ENCODE measurements at regions not wholly inside any gene's neighbourhood (a gene's known extent, or its start where the extent isn't known, plus 50 kb on each side); places are given as distances from the start of the nearest gene placed in this dataset.
A peak's percentile ranks its signal among the peaks of the same experiment; 100 is the strongest.

DNA sequence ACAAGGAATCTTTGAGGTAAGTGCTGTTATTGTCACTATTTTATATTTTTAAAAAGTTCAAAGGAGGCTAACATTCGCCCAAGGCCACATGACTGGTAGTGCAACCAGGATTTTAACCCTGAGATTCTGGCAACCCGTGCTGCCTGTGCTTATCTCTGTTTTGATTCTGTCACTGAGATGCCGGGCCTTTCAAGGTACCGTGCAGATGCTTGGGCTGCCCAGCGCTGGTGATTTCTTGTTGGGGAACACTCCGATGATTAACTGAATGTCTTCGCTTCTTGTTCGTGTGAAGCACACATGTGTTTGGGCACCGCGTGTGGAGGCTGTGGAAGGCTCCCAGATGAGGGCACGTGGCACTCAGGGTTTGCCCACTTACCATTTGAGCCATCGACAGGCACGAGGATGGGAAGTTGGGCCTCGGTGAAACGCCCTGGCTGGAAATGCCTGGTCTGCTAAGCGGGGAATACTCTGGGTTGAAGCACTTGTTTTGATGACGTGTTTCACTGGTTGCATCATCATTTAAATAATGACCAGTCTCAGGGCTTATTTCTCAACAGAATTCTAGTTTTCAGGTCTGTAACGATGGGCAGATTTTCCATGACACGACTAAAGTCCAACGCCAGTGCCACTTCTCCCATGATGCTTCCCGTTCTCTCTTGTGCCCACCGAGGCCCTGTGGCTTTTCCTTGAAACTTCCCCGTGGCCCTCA, 392.7 kb downstream of the FGF9 start:
- no peak for DNase-seq

DNA sequence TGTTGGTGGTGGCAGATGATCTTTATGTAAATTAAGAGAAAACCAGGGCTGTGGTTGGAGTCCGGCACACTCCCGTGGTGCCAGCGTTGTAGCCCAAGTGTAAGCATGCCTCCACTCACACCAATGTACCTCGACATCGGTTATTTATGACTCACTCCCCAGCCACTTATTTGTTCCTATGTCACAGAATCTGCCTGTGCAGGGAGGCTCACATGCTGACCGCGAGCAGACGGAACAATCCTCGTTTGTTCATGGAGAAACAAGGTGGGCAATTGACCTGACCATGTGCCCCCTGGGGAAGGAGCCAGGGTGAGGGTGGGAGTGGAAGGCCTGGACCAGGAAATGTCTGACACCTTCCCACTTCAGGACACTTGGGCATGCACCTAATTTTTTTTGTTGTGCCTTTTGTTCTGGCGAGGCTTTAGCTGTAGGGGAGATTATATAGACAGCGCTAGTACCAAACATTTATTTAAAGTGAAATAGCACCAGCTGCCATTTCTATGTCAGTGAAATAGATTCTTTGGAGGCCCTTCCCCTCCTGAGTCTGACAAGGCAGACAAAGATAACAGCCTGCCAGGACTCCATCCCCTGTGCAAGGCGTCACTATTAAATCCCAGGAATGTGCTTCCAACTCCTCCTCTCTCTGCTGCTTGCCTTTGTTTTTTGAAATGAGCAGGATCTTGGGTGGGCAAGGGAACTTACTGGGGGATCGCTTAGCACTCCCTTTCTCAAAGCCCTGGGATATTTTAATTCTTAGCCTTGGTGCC, 394.2 kb downstream of the FGF9 start:
- DNase-seq = peak; percentile 7

DNA sequence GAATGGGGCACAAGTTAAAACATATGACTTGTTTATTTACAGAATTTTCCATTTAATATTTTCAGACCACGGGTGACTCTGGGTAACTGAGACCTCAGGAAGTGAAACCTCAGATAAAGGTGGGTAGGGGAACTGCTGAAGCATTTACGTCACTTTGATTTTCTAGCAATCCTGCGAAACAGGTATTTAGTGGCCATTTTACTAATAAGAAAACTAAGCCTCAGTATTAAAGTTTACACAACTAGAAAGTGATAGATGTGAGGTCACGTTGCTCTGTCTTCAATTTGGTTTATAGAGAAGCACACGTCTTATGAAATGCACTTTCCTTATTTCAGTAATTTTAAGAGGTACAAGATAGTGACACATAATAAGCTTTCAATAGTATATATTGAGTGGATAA, 402.8 kb downstream of the FGF9 start:
- no peak for DNase-seq

DNA sequence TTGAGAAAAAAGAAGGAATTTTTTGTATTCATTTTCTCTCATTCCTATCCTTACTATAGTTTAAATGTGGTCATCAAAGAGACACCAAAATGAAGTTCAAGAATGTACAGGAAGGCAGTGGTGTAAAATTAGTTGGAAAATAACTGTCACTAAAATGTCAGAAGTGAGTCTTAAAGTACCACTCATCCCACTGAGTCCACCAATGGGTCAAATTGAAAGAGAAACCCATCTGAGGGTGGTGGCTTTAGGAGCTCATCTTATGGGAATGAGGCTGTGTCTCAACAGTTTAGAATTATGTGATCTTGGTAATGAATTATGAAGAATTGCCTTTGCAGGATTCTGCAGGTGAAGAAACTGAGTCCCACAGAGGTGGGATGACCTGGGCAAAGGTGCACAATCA, 403.5 kb downstream of the FGF9 start:
- DNase-seq = no peak

DNA sequence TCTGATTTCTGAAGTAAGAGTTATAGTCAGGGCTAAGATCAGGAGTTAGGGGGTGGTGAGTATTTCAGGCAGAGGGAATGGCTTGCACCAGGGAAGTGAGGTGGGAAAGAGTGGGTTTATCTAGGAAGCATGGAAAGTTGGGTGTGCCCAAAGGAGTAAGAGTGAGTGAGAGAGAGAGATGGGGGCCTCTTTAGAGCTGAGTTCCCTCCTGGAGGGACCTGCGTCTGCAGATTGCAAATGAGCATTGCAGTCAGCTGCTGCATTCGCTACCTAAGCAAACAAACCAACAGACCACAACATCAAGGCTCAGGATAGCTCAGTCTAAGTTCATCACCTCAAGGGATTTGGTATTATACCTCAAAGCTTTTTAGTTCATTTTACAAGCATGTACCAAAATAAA, 405.8 kb downstream of the FGF9 start:
- DNase-seq = no peak

DNA sequence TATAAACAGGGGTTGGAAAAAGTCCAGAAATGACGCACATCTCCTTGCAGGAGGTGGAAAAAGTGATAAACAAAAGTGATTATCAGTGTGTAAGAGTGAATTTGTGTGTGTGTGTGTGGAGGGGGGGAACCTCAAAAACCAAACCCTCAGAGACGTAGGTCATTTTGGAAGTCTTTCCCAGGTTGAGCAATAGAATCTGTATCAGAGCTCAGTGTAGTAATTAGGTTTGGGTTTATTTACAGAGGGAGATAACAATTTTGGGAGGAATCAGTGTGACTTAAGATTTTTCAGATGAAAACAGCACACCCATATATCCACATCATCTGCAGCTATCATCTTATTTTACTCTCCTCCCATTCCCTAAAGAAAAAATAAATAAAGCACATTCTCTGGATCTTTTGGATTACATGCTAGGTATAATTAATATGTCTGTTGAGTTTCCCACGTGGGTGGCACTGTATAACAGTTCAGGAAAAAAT, 406.4 kb downstream of the FGF9 start:
- DNase-seq = no peak

DNA sequence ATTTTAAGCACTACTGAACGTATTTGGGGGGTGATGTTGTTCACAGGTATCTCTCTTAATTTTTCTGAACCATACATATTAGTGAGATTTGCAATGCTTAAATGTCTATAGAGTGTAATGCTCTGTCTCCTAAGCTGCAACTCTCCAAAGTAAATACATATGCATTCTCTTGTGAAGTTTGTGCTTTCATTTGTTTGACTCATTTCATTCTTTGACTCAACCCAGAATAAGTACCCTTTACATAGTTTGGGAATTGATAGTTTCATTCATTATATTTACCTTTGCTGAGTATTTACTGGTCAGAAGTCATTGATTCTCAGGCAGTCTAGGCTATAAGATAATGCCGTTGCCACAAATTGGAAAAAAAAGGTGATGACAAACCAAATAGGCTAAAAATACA, 406.9 kb downstream of the FGF9 start:
- no peak for DNase-seq

DNA sequence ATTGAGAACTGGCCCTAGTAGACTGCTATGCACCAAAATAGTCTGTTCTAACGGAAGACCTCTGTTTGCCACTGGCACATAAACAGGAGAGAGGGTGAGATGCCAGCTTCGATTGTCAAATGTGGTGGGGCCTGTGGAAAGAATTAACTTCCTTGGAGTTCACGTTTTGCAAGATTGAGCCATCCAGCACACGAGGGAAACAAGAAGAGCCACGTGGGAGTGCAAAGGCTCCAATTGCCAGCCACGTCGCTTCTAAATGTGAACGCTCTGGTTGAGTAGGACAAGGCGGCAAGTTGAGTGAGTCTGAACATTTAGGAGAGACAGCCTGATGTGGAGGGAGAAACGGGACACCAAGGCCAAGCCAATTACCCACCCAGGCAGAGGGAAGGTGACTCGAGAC, 409.1 kb downstream of the FGF9 start:
- no peak for DNase-seq

DNA sequence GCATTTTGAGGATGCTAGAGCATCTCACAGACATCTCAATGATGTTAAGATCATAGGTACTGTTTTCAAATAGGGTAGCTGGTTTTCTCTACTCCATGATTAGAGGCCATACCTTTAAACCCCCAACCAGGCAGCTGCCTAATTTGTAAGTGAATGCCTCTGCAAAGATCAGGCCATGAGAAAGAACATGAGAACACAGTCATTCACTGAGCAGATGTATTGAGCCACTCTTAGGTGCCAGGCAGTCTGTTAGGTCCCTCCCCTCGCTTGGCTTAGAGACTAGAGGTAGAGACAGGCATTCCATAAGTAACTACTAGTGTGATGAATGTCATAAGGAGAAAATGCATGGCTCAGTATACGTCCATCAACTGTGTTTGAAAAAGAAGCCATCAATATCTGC, 410.0 kb downstream of the FGF9 start:
- no peak for DNase-seq

DNA sequence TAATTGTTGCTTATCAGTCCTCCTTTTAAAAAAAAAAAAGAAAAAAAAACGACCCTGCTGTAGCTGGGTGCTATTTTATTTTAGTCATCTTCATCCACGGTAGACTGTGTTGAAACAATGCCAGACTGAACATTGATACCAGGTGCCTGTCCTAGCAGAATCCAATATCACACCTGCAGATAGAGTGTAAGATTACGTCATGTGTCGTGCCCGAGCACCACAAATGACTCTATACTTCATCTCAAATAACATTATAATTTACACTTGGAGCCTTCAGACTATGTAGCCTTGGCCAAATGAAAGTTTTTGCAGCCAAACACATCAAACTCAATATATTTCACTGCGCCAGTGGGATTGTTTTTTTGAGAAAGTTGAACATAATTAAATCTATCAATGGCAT, 410.6 kb downstream of the FGF9 start:
- DNase-seq = no peak

DNA sequence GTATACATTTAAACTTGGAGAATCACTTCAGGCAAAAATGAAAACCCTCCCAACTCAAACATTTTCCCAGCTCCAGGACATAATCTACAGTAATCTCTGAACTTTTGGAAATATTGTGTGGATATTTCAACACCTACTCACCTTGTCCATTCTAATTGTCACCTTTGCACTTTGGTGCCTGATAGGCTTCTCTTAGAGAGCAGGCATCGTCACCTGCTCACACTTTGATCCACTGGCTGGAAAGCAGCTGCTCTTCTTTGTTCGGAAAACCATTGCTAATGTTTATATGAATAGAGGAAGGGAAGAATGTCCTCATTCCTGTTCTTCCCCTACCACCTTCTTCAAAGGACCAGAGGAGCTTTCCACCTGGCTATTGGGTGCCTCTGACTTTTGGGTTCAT, 411.2 kb downstream of the FGF9 start:
- DNase-seq = no peak

DNA sequence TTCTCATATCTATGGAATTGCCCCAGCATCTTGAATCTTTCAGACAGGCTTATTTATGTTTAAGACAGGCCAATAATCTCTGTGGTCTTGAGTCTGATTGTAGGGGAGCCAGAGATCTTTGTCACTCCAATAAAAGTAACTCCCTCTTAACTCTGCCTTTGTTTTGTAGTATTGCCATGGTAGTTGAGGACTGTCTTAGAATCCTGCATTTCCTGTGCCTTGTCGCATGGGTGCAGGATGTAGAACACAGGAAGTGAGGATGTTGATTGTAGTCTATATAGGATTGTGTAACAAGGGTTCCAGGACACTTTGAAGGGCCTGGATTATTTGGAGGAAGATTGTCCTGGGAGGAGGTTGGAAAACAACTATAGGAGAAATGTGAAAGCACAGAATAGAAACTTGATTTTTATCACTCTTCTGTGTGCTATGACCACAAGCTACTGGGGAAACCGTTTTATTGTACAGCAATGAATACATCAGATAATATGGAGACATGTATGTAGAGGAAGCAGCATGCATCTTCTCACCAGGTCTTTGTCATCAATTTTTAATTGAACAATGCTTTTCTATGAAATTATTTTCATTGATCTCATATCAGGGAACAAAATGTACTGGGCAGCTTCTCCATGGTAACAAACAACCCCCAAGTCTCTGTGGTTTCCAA, 411.7 kb downstream of the FGF9 start:
- no peak for DNase-seq

DNA sequence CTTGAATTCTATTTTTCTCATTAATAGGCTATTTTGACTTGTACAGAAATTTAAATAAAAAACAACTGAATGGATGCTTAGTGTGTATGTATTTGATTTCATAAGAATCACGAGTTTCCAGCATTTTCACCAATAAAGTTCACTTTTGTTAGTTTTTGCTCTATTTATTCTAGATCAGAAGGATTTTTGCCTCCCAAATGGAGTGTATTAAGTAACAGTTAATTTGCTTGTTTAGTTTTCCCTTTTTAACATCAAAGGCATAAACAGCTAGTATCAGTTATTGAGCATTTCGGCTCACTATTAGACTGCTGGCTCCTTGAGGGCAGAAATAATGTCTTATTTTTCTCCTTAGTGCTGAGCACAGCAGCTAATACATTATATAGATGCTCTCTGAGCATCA, 414.1 kb downstream of the FGF9 start:
- no peak for DNase-seq

DNA sequence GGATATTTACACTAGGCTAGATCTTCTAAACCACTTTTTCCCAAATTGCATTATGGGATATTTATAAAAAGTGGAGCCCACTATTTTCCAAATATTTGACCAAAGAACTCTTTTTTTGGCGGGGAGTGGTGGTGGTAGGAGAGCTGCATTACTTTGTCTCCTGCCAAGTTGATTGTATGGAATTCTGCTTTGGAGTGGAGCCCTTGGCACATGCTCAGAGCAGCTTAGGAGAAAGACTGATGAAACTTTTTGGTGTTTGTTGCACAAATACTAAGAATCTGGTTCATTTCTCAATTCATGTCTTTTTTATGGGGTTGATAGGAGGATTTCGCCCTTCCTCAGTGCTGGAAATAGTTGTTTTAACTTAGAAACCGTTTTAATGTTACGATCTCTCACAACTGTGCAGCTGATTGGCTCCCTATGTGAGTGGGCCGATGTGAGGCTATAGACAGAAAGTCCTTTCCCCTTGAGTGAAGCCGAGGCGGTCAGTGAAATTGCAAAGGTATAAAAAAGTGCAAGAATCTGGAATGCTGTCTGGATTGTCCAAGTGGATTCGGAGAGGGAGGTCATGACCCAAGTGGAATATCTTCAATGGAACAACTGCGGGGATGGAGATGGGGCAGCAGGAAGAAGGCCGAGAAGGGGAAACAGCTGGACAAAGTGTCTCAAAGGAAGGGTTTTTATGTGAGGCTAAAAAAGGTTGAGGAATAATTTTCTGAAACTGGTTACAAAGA, 415.9 kb downstream of the FGF9 start:
- DNase-seq = no peak

DNA sequence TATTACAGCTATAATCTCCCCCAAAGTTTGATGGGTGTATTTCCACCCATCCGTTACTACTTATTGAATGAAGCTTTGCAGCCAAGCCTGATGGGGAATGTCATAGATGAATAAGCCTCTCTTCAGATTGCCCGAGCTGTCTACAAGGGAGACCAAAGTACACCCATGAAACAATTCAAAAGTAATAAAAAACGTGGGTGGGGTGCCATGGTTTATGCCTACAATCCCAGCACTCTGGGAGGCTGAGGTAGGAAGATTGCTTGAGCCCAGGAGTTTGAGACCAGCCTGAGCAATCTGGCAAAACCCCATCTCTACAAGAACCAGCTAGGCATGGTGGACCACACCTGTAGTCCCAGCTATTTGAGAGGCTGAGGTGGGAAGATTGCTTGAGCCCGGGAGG, 419.2 kb downstream of the FGF9 start:
- no peak for DNase-seq

DNA sequence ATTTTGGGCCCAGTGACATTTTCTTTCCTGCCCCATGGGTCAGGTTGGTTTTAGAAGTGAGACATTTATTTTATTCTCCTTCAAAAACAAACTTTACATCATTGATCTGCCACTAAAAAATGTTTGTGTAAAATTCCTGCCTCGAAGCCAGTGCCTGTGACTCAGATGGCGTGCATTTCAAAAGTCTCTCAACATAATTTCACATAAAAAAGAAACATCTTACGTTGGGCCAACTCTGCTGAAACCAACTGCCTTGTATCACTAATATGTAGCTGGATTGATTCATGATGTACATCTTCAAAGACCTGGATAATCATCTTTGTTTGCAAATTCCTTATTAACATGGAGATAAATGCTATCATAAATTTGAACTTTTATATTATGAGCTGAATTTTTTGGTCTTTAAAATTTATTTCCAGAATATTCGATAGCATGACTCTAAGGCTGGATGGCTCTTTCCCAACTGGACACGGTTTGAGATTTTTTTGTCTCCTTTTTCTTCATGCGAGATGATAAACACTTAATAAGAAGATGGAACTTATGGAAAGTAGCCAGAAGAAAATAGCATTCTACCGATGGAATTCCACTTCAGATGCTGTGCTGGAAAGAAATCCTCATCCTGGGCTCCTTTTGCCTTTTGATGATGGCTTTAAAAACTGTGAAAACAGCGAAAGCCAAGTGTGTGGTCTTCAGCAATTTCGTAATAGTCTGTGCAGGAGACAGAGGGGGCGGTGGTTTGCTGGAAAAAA, 420.5 kb downstream of the FGF9 start:
- no peak for DNase-seq

DNA sequence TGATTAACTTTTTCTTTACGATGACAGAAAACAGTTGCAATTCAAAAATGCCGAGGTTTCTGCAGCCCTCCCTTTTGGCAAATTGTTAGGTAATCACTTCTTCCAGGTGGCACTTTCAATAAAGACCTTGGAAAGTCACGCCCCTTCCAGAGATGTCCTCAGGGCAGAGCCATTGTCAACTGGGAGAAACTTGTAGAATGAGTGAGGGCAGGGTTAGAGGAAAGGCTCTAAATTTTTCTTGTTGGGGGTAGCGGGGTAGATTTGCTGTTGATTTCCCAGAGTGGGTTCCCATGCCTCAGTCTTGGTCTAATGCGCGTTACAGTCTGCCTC, 421.1 kb downstream of the FGF9 start:
- DNase-seq = no peak

DNA sequence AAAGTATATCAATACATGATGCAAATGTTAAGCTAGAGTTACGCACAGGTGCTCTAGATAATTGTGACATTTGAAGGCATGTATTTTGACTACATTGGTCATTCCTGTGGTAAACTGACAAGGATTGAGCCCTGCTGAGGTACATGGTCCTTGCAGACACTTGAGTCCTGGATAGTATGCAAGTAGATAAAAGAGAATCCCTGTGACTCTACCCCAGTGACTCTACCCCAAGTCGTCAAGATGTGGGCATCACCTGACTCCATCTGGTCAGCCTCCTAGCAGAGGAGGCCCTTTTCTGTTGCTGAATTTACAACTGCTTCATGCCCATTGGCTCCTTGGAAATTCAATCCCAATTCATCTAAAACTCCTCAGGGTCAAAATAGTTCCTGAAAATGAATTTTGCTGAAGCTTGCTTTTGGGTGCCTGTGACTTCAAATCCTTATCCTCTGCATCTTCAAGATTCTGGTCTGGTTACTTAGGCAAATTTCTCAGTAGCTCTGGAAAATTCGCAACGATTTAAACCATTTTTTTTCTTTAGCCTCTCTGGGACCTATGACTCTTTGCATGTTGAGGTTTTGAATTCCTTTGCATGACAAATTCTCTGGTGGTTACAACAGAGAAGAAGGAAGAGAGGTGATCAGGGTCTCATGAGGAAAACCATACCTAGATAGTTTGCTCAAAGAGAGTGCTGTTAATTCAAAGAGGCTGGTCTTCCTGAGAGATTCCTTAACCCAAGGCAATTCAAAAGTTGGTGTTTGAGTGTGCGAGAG, 422.1 kb downstream of the FGF9 start:
- no peak for DNase-seq

DNA sequence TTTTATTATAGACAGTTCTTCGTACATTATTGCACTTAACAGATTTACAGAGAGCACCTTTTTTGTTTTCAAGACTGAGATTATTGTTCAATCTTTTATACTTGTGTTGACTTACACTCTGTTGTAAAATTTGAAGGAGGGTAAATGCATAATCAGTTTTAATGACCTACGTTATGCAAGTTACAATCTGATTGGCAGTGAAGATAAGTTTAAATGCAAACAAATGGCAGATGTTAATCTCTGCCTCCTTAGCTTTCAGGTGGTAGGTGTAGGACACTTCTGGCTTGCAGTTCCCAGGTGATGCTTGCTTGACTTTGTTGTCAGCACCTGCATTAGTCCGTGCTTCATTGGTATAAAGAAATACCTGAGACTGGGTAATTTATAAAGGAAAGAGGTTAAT, 424.9 kb downstream of the FGF9 start:
- no peak for DNase-seq

DNA sequence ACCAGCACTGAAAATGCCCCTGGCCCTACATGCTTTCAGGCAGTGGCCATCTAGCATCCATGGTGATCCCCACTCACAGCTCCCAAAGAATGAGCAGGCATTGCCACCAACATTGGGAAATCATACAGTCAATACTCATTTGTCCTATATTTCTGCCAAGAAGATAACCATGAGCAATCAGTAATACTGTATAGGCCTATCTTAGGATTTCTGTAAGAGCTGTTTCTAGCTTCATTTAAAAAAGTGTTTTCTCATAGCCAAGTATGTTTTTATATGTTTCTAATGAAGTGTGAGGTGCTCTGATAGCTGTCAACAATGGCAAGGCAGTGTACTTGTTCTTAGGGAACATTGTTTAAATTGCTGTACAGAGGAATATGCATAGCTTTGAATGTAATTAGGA, 428.7 kb downstream of the FGF9 start:
- no peak for DNase-seq

DNA sequence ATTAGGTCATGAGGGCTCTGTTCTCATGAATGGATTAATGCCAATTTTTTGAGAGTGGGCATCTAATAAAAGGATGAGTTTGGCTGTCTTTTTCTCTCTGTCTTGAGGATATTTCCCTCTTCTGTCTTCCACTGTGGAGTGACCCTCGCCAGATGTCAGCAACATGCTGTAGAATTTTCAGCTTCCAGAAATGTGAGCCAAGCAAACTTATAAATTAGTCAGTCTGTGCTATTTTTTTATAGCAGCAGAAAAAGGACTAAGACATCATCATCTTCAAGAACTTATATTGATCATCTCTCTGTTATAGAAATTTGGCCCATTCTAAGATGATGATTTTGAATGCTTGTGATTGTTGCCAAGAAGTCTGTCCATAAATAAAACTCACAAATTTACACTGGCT, 431.4 kb downstream of the FGF9 start:
- DNase-seq = no peak

Data from CD4-positive, alpha-beta T cell treated with Interleukin-6 for 4 hours (primary cell).